ENCODE measurements at regions not wholly inside any gene's neighbourhood (a gene's known extent, or its start where the extent isn't known, plus 50 kb on each side); places are given as distances from the start of the nearest gene placed in this dataset.

- H3K4ac ChIP-seq (ENCODE audit: low read length): no peak overlapping the region
- no peaks in the 10 kb centered on the region for H3K36me3 ChIP-seq (replicated peaks in 1 of 2; ENCODE audit: control insufficient read depth in 2 of 2, insufficient read depth in 2 of 2, low read length in 2 of 2)
- no peaks in the 10 kb centered on the region for H3K27me3 ChIP-seq (ENCODE audit: control insufficient read depth in 3 of 3, insufficient read depth in 3 of 3, low read depth in 1 of 3, low read length in 3 of 3)
- no peak overlapping the region for H4K8ac ChIP-seq (ENCODE audit: low read depth, low read length)
- H3K23ac ChIP-seq (ENCODE audit: low read depth, low read length, poor library complexity): no peak overlapping the region
- no CpG with 5 or more reads among the region's 3 CpGs for WGBS, 2 donors (ENCODE audit: extremely low coverage in 2 of 2, insufficient read length in 2 of 2, insufficient replicate concordance in 1 of 2)
- H3K79me1 ChIP-seq (ENCODE audit: low read depth, low read length): no peaks in the 10 kb centered on the region
- no peak overlapping the region for H4K91ac ChIP-seq (ENCODE audit: low read depth, low read length, poor library complexity)
- no peak overlapping the region for H2BK12ac ChIP-seq (ENCODE audit: low read length)
- no peak overlapping the region for H3K27ac ChIP-seq (replicated peaks; ENCODE audit: low read length)
- no peak overlapping the region for H2BK120ac ChIP-seq (ENCODE audit: low read depth, low read length)
- no peak overlapping the region for H2BK15ac ChIP-seq (ENCODE audit: low read length)
- no peak for DNase-seq (ENCODE audit: low spot score)
- no peak overlapping the region for H2BK5ac ChIP-seq (ENCODE audit: low read length)
- H3K14ac ChIP-seq (ENCODE audit: low read length): no peak overlapping the region
- H3K9ac ChIP-seq (ENCODE audit: low read depth, low read length, poor library complexity): no peak overlapping the region
- no peaks in the 10 kb centered on the region for H3K4me1 ChIP-seq (ENCODE audit: control insufficient read depth in 2 of 2, insufficient read depth in 1 of 2, low read depth in 1 of 2, low read length in 2 of 2)
- no peak overlapping the region for H2AK5ac ChIP-seq (ENCODE audit: low read depth, low read length)
- no peak overlapping the region for H3K18ac ChIP-seq (ENCODE audit: low read length)
- H3K4me2 ChIP-seq (ENCODE audit: insufficient read depth, low read length, poor library complexity, severe bottlenecking): no peak overlapping the region
- H3K4me3 ChIP-seq (ENCODE audit: low read length in 2 of 2): no peak overlapping the region
- no peak overlapping the region for H2AFZ ChIP-seq (ENCODE audit: low read length)
- H3K9me3 ChIP-seq (replicated peaks in 1 of 2; ENCODE audit: control insufficient read depth in 2 of 2, insufficient read depth in 1 of 2, low read depth in 1 of 2, low read length in 2 of 2): peaks cover 19 to 37% of the 10 kb centered on the region in 2 donors
Measured at GRCh38 chr2:89841476-89841840, 1150.0 kb downstream of the RPIA start.

- peaks cover 13 to 37% of the 10 kb centered on the region in 2 donors for H3K9me3 ChIP-seq (replicated peaks in 1 of 2; ENCODE audit: control insufficient read depth in 2 of 2, insufficient read depth in 1 of 2, low read depth in 1 of 2, low read length in 2 of 2)
Measured at GRCh38 chr2:89842180-89842908, 1150.9 kb downstream of the RPIA start.

GRCh38 chr2:89844221-89844943, 1152.9 kb downstream of the RPIA start:
- no peak overlapping the region for H3K18ac ChIP-seq (ENCODE audit: low read length)
- H2BK120ac ChIP-seq (ENCODE audit: low read depth, low read length): no peak overlapping the region
- H2BK5ac ChIP-seq (ENCODE audit: low read length): no peak overlapping the region
- no peak overlapping the region for H3K4ac ChIP-seq (ENCODE audit: low read length)
- DNase-seq (ENCODE audit: low spot score): no peak
- no peaks in the 10 kb centered on the region for H3K27me3 ChIP-seq (ENCODE audit: control insufficient read depth in 3 of 3, insufficient read depth in 3 of 3, low read depth in 1 of 3, low read length in 3 of 3)
- H2BK12ac ChIP-seq (ENCODE audit: low read length): no peak overlapping the region
- no peak overlapping the region for H3K14ac ChIP-seq (ENCODE audit: low read length)
- no peak overlapping the region for H3K27ac ChIP-seq (replicated peaks; ENCODE audit: low read length)
- H3K9ac ChIP-seq (ENCODE audit: low read depth, low read length, poor library complexity): no peak overlapping the region
- no peak overlapping the region for H3K4me2 ChIP-seq (ENCODE audit: insufficient read depth, low read length, poor library complexity, severe bottlenecking)
- H2AK5ac ChIP-seq (ENCODE audit: low read depth, low read length): no peak overlapping the region
- no CpG with 5 or more reads among the region's 6 CpGs for WGBS, 2 donors (ENCODE audit: extremely low coverage in 2 of 2, insufficient read length in 2 of 2, insufficient replicate concordance in 1 of 2)
- H3K36me3 ChIP-seq (replicated peaks in 1 of 2; ENCODE audit: control insufficient read depth in 2 of 2, insufficient read depth in 2 of 2, low read length in 2 of 2): no peaks in the 10 kb centered on the region
- no peaks in the 10 kb centered on the region for H3K4me1 ChIP-seq (ENCODE audit: control insufficient read depth in 2 of 2, insufficient read depth in 1 of 2, low read depth in 1 of 2, low read length in 2 of 2)
- H3K23ac ChIP-seq (ENCODE audit: low read depth, low read length, poor library complexity): no peak overlapping the region
- H2AFZ ChIP-seq (ENCODE audit: low read length): no peak overlapping the region
- no peak overlapping the region for H2BK15ac ChIP-seq (ENCODE audit: low read length)
- peaks cover 0 to 43% of the 10 kb centered on the region in 2 donors for H3K9me3 ChIP-seq (replicated peaks in 1 of 2; ENCODE audit: control insufficient read depth in 2 of 2, insufficient read depth in 1 of 2, low read depth in 1 of 2, low read length in 2 of 2)
- H4K91ac ChIP-seq (ENCODE audit: low read depth, low read length, poor library complexity): no peak overlapping the region
- no peaks in the 10 kb centered on the region for H3K79me1 ChIP-seq (ENCODE audit: low read depth, low read length)
- H4K8ac ChIP-seq (ENCODE audit: low read depth, low read length): no peak overlapping the region
- peak overlapping the region in 1 of 2 donors; percentile 5 for H3K4me3 ChIP-seq (ENCODE audit: low read length in 2 of 2)

More at GRCh38 chr2:89842180-89842908, 1150.9 kb downstream of the RPIA start:
- Histone ChIP-seq H3K4me2 (ENCODE audit: insufficient read depth, low read length, poor library complexity, severe bottlenecking) (no peak overlapping the region), H2BK12ac (ENCODE audit: low read length) (no peak overlapping the region), H2BK5ac (ENCODE audit: low read length) (no peak overlapping the region), H3K18ac (ENCODE audit: low read length) (no peak overlapping the region), H3K79me1 (ENCODE audit: low read depth, low read length) (no peaks in the 10 kb centered on the region), H3K36me3 (replicated peaks in 1 of 2; ENCODE audit: control insufficient read depth in 2 of 2, insufficient read depth in 2 of 2, low read length in 2 of 2) (no peaks in the 10 kb centered on the region), H2BK15ac (ENCODE audit: low read length) (no peak overlapping the region), H3K14ac (ENCODE audit: low read length) (no peak overlapping the region), H3K23ac (ENCODE audit: low read depth, low read length, poor library complexity) (no peak overlapping the region), H2AK5ac (ENCODE audit: low read depth, low read length) (no peak overlapping the region), H3K9ac (ENCODE audit: low read depth, low read length, poor library complexity) (no peak overlapping the region), H3K4me1 (ENCODE audit: control insufficient read depth in 2 of 2, insufficient read depth in 1 of 2, low read depth in 1 of 2, low read length in 2 of 2) (no peaks in the 10 kb centered on the region), H4K8ac (ENCODE audit: low read depth, low read length) (no peak overlapping the region), H3K4me3 (ENCODE audit: low read length in 2 of 2) (no peak overlapping the region), H4K91ac (ENCODE audit: low read depth, low read length, poor library complexity) (no peak overlapping the region), H2BK120ac (ENCODE audit: low read depth, low read length) (no peak overlapping the region), H3K27ac (replicated peaks; ENCODE audit: low read length) (no peak overlapping the region), H3K27me3 (ENCODE audit: control insufficient read depth in 3 of 3, insufficient read depth in 3 of 3, low read depth in 1 of 3, low read length in 3 of 3) (no peaks in the 10 kb centered on the region), H3K4ac (ENCODE audit: low read length) (no peak overlapping the region), H2AFZ (ENCODE audit: low read length) (no peak overlapping the region)
- WGBS, 2 donors (ENCODE audit: extremely low coverage in 2 of 2, insufficient read length in 2 of 2, insufficient replicate concordance in 1 of 2): no CpG with 5 or more reads among the region's 9 CpGs
- DNase-seq (ENCODE audit: low spot score): no peak

- no peak overlapping the region for H3K4ac ChIP-seq (ENCODE audit: low read length)
- H3K36me3 ChIP-seq (replicated peaks in 1 of 2; ENCODE audit: control insufficient read depth in 2 of 2, insufficient read depth in 2 of 2, low read length in 2 of 2): no peaks in the 10 kb centered on the region
- H3K9me3 ChIP-seq (replicated peaks in 1 of 2; ENCODE audit: control insufficient read depth in 2 of 2, insufficient read depth in 1 of 2, low read depth in 1 of 2, low read length in 2 of 2): peaks cover 0 to 38% of the 10 kb centered on the region in 2 donors
- H2BK15ac ChIP-seq (ENCODE audit: low read length): no peak overlapping the region
- no peak overlapping the region for H3K18ac ChIP-seq (ENCODE audit: low read length)
- H3K27ac ChIP-seq (replicated peaks; ENCODE audit: low read length): no peak overlapping the region
- H3K4me2 ChIP-seq (ENCODE audit: insufficient read depth, low read length, poor library complexity, severe bottlenecking): no peak overlapping the region
- no peak for DNase-seq (ENCODE audit: low spot score)
- H2AK5ac ChIP-seq (ENCODE audit: low read depth, low read length): no peak overlapping the region
- no peaks in the 10 kb centered on the region for H3K4me1 ChIP-seq (ENCODE audit: control insufficient read depth in 2 of 2, insufficient read depth in 1 of 2, low read depth in 1 of 2, low read length in 2 of 2)
- no peaks in the 10 kb centered on the region for H3K79me1 ChIP-seq (ENCODE audit: low read depth, low read length)
- no peak overlapping the region for H2BK12ac ChIP-seq (ENCODE audit: low read length)
- H2BK120ac ChIP-seq (ENCODE audit: low read depth, low read length): no peak overlapping the region
- no peak overlapping the region for H2AFZ ChIP-seq (ENCODE audit: low read length)
- H3K9ac ChIP-seq (ENCODE audit: low read depth, low read length, poor library complexity): no peak overlapping the region
- no peak overlapping the region for H3K4me3 ChIP-seq (ENCODE audit: low read length in 2 of 2)
- H2BK5ac ChIP-seq (ENCODE audit: low read length): no peak overlapping the region
- WGBS, 2 donors (ENCODE audit: extremely low coverage in 2 of 2, insufficient read length in 2 of 2, insufficient replicate concordance in 1 of 2): no CpG with 5 or more reads among the region's 6 CpGs
- H3K27me3 ChIP-seq (ENCODE audit: control insufficient read depth in 3 of 3, insufficient read depth in 3 of 3, low read depth in 1 of 3, low read length in 3 of 3): no peaks in the 10 kb centered on the region
- H4K8ac ChIP-seq (ENCODE audit: low read depth, low read length): no peak overlapping the region
- H4K91ac ChIP-seq (ENCODE audit: low read depth, low read length, poor library complexity): no peak overlapping the region
- H3K23ac ChIP-seq (ENCODE audit: low read depth, low read length, poor library complexity): no peak overlapping the region
- no peak overlapping the region for H3K14ac ChIP-seq (ENCODE audit: low read length)
Measured at GRCh38 chr2:89845532-89845931, 1154.1 kb downstream of the RPIA start.
